Liver (tissue), 8 donors: ENCODE measurements at regions not wholly inside any gene's neighbourhood (a gene's known extent, or its start where the extent isn't known, plus 50 kb on each side); places are given as distances from the start of the nearest gene placed in this dataset.

Experiments used
- DNase-seq: peaks from one replicate; pipeline ENCODE4 v3.0.0-alpha.2; 2017; ENCODE audit warnings: low spot score
- H3K27ac ChIP-seq, 2 donors: one replicate each; pipeline ENCODE4 v1.7.0; 2013; ENCODE audit warnings: inconsistent platforms in 2 of 2, low read length in 2 of 2, control low read depth in 1 of 2, low read depth in 1 of 2, mild to moderate bottlenecking in 1 of 2
- H3K27me3 ChIP-seq, 4 donors: one replicate each; pipeline versions ENCODE4 v1.6.1 to v1.7.0; 2013; ENCODE audit warnings: low read length in 3 of 4, inconsistent platforms in 1 of 4, mild to moderate bottlenecking in 1 of 4, moderate library complexity in 1 of 4; ENCODE audit not compliant: control insufficient read depth in 4 of 4, insufficient read depth in 4 of 4
- H3K36me3 ChIP-seq, 4 donors: one replicate each; pipeline versions ENCODE4 v1.6.1 to v1.7.0; 2013; ENCODE audit warnings: low read length in 3 of 4, mild to moderate bottlenecking in 3 of 4, low read depth in 1 of 4, moderate library complexity in 1 of 4; ENCODE audit not compliant: control insufficient read depth in 4 of 4, insufficient read depth in 3 of 4
- H3K4me1 ChIP-seq, 4 donors: one replicate each; pipeline versions ENCODE4 v1.6.1 to v1.7.0; 2013; ENCODE audit warnings: low read length in 3 of 4, mild to moderate bottlenecking in 3 of 4, moderate library complexity in 1 of 4; ENCODE audit not compliant: control insufficient read depth in 4 of 4, insufficient read depth in 4 of 4
- H3K4me3 ChIP-seq, 3 donors: one replicate each; pipeline versions ENCODE4 v1.6.1 to v1.7.0; 2013; ENCODE audit warnings: low read length in 3 of 3, control low read depth in 1 of 3, low read depth in 1 of 3, mild to moderate bottlenecking in 1 of 3
- H3K9ac ChIP-seq, 2 donors: one replicate each; pipeline ENCODE4 v1.7.0; 2013; ENCODE audit warnings: low read length in 2 of 2, mild to moderate bottlenecking in 2 of 2, moderate library complexity in 2 of 2, control low read depth in 1 of 2, low read depth in 1 of 2
- H3K9me3 ChIP-seq, 4 donors: one replicate each; pipeline versions ENCODE4 v1.6.1 to v1.7.0; 2013; ENCODE audit warnings: low read length in 3 of 4; ENCODE audit not compliant: control insufficient read depth in 4 of 4
- ATF3 ChIP-seq: IDR thresholded peaks from 2 replicates; pipeline ENCODE4 v1.6.1; 2016; ENCODE audit warnings: antibody characterized with exemption
- CTCF ChIP-seq: fragments of 150-350 bp; IDR thresholded peaks from 2 replicates; pipeline ENCODE4 v1.5.1; 2017; ENCODE audit warnings: improper control_type of control experiment, low read depth, low read length; ENCODE audit not compliant: missing input control
- EGR1 ChIP-seq, 2 donors: IDR thresholded peaks; 2 replicates each; pipeline ENCODE4 v1.6.1; 2016 to 2018; ENCODE audit warnings: antibody characterized with exemption in 2 of 2, low read depth in 2 of 2
- FOXA1 ChIP-seq: IDR thresholded peaks from 2 replicates; pipeline ENCODE4 v1.6.1; 2016; ENCODE audit warnings: antibody characterized with exemption
- FOXA2 ChIP-seq: IDR thresholded peaks from 2 replicates; pipeline ENCODE4 v1.6.1; 2016; ENCODE audit warnings: antibody characterized with exemption
- GABPA ChIP-seq, 2 donors: IDR thresholded peaks in 1 of 2; conservative IDR thresholded peaks in 1 of 2; 2 replicates each; pipeline ENCODE4 v1.6.1; 2016; ENCODE audit warnings: antibody characterized with exemption in 2 of 2, mild to moderate bottlenecking in 1 of 2, moderate library complexity in 1 of 2
- HNF4A ChIP-seq, 2 donors: conservative IDR thresholded peaks; 2 replicates each; pipeline ENCODE4 v1.6.1; 2016; ENCODE audit warnings: antibody characterized with exemption in 2 of 2, mild to moderate bottlenecking in 2 of 2
- HNF4G ChIP-seq: IDR thresholded peaks from 2 replicates; pipeline ENCODE4 v1.6.1; 2016; ENCODE audit warnings: antibody characterized with exemption
- JUND ChIP-seq, 2 donors: IDR thresholded peaks; 2 replicates each; pipeline ENCODE4 v1.6.1; 2016; ENCODE audit warnings: antibody characterized with exemption in 2 of 2
- MAX ChIP-seq: IDR thresholded peaks from 2 replicates; pipeline ENCODE4 v1.6.1; 2016; ENCODE audit warnings: antibody characterized with exemption
- NR2F2 ChIP-seq: IDR thresholded peaks from 2 replicates; pipeline ENCODE4 v1.6.1; 2016; ENCODE audit warnings: antibody characterized with exemption
- RAD21 ChIP-seq, 2 donors: IDR thresholded peaks; 2 replicates each; pipeline ENCODE4 v1.6.1; 2016; ENCODE audit warnings: antibody characterized with exemption in 2 of 2, mild to moderate bottlenecking in 2 of 2
- REST ChIP-seq: IDR thresholded peaks from 2 replicates; pipeline ENCODE4 v1.6.1; 2016; ENCODE audit warnings: antibody characterized with exemption, mild to moderate bottlenecking
- RXRA ChIP-seq, 2 donors: IDR thresholded peaks; 2 replicates each; pipeline ENCODE4 v1.6.1; 2017 to 2018; ENCODE audit warnings: antibody characterized with exemption in 2 of 2, mild to moderate bottlenecking in 1 of 2
- SP1 ChIP-seq: IDR thresholded peaks from 2 replicates; pipeline ENCODE4 v1.6.1; 2018; ENCODE audit warnings: antibody characterized with exemption, mild to moderate bottlenecking
- TAF1 ChIP-seq: conservative IDR thresholded peaks from 2 replicates; pipeline ENCODE4 v1.6.1; 2016; ENCODE audit warnings: antibody characterized with exemption, mild to moderate bottlenecking
- YY1 ChIP-seq: IDR thresholded peaks from 2 replicates; pipeline ENCODE4 v1.6.1; 2016; ENCODE audit warnings: antibody characterized with exemption, mild to moderate bottlenecking
- ZBTB33 ChIP-seq: IDR thresholded peaks from 2 replicates; pipeline ENCODE4 v1.6.1; 2016; ENCODE audit warnings: antibody characterized with exemption
- WGBS: extraction: QIAGEN DNeasy Blood & Tissue Kit; methylation state at CpG from one replicate; pipeline ENCODE4 v1.1.7; 2013; 5-methylcytosine and 5-hydroxymethylcytosine counted together
- donor health status: healthy.
- donor health status: healthy.
- donor health status: healthy.
- donor health status: healthy.
- donor health status: healthy.

- Histone ChIP-seq H3K27ac (no peak overlapping the region), H3K4me3 (no peak overlapping the region), H3K9me3 (no peaks in the 10 kb centered on the region), H3K9ac (no peak overlapping the region), H3K27me3 (peaks cover 0 to 5% (median 0%) of the 10 kb centered on the region in 4 donors), H3K36me3 (no peaks in the 10 kb centered on the region), H3K4me1 (no peaks in the 10 kb centered on the region)
- 53% methylated on average over 5 of the region's 5 CpGs for WGBS
- TF ChIP-seq CTCF: no peak
- no peak for TF ChIP-seq JUND (IDR thresholded peaks at IDR 0.05)
- TF ChIP-seq NR2F2: no peak
- TF ChIP-seq FOXA2: no peak
- TF ChIP-seq YY1: no peak
- TF ChIP-seq FOXA1: no peak
- no peak for TF ChIP-seq EGR1 (IDR thresholded peaks at IDR 0.05; ENCODE audit: low read depth in 2 of 2)
- no peak for TF ChIP-seq ZBTB33
- no peak for TF ChIP-seq RAD21 (IDR thresholded peaks at IDR 0.05)
- TF ChIP-seq RXRA (IDR thresholded peaks at IDR 0.05): no peak
- TF ChIP-seq SP1: no peak
- no peak for TF ChIP-seq GABPA (IDR thresholded peaks at IDR 0.05 in 1 of 2, conservative IDR thresholded peaks at IDR 0.05 in 1 of 2)
- no peak for TF ChIP-seq TAF1
- no peak for TF ChIP-seq HNF4G
- TF ChIP-seq REST: no peak
- no peak for TF ChIP-seq ATF3
- TF ChIP-seq MAX: no peak
- no peak for TF ChIP-seq HNF4A (conservative IDR thresholded peaks at IDR 0.05)
- no peak for DNase-seq
Measured at GRCh38 chr3:25091934-25092333, 336.1 kb upstream of the RARB start.
